Activated CD8-positive, alpha-beta memory T cell treated with anti-CD3 and anti-CD28 coated beads, Interleukin-2, amount 50 U/mL, for 4 hours (primary cell): ENCODE measurements at regions not wholly inside any gene's neighbourhood (a gene's known extent, or its start where the extent isn't known, plus 50 kb on each side); places are given as distances from the start of the nearest gene placed in this dataset.
A peak's percentile ranks its signal among the peaks of the same experiment; 100 is the strongest.

Experiments used
- DNase-seq: peaks from one replicate; pipeline ENCODE4 v3.0.0-alpha.2; 2020

DNA sequence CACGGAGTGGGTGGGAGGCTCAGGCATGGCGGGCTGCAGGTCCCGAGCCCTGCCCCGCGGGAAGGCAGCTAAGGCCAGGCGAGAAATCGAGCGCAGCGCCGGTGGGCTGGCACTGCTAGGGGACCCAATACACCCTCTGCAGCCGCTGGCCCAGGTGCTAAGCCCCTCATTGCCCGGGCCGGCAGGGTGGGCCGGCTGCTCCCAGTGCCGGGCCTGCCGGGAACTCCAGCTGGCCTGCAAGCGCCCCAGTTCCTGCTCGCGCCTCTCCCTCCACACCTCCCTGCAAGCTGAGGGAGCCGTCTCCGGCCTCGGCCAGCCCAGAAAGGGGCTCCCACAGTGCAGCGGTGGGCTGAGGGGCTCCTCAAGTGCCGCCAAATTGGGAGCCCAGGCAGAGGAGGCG lies 50.7 kb upstream of the GBE1 start:
- DNase-seq = peak; percentile 14
